ENCODE measurements at regions not wholly inside any gene's neighbourhood (a gene's known extent, or its start where the extent isn't known, plus 50 kb on each side); places are given as distances from the start of the nearest gene placed in this dataset.

- no peak for TF ChIP-seq EZH2 (IDR thresholded peaks at IDR 0.05; ENCODE audit: insufficient read depth, poor library complexity, severe bottlenecking)
- no peak for TF ChIP-seq EZH2phosphoT487 (IDR thresholded peaks at IDR 0.05; ENCODE audit: insufficient read depth, low read depth)
Measured at GRCh38 chr18:34120294-34120693, 104.4 kb downstream of the NOL4 start.
